NCI-H2196 treated with DMSO at 0.1 percent for 48 hours (cell line): ENCODE measurements at regions not wholly inside any gene's neighbourhood (a gene's known extent, or its start where the extent isn't known, plus 50 kb on each side); places are given as distances from the start of the nearest gene placed in this dataset.
"Not testable (repeated sequence)": the region's sequence is repeated elsewhere in the genome, so short reads cannot be mapped to it uniquely, and the experiment has no call there.

ENCODE experiments used
- DNase-seq: peaks from one replicate; lab custom pipeline; 2025; ENCODE audit not compliant: unreplicated experiment; lab: John Stamatoyannopoulos, UW

DNA sequence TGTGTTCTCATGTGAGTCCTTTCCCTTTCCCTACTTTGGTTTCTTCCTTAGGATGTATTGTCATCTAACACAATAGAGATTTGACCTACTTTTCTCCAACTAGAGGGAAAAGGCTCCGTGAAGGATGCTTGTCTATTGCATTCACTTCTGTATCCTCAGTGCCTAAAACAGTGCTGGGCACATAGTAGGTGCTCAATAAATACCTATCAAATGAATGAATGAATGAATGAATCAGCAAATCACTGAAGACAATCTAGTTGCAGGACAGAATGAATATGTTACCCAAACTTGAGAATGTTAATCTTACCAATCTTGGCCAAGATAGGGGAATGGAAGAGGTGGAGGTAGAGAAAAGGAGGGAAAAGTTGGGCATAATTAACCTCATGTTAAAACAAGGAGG, 131.2 kb upstream of the FOXN2 start:
- no peak for DNase-seq

DNA sequence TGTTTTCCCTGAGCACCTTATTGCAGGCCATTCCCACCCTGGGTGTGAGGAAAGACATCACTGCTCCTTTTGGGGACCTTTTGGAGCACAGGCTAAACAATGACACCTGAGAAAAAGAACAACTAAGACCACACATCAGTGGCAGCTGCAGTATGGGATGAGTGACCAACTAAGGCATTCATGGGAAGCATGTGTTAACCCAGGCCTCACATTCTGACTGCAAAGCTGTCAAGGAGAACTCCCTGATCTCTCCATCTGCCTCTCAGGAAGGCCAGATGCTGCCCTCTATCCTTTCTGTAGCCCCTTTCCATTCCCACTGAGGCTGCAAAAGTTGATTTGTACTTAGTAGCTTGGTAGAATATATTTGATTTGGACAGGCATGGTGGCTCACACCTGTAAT, 130.5 kb upstream of the FOXN2 start:
- DNase-seq, result no peak

DNA sequence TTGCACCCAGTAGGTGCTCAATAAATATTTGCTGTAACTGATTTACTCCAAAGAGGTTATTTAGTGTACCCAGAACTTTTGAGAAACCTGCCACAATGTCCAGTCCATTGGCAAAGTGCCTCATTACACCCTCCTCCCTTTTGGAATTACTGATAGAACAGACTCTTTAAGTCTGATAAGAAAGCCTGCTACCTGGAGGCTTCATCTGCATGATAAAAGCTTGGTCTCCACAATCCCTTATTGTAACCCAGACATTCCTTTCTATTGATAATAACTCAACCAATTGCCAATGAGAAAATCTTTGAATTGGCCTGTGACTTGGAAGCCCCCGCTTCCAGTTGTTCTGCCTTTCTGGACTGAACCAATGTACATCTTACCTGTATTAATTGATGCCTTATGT, 127.0 kb upstream of the FOXN2 start:
- no peak for DNase-seq

DNA sequence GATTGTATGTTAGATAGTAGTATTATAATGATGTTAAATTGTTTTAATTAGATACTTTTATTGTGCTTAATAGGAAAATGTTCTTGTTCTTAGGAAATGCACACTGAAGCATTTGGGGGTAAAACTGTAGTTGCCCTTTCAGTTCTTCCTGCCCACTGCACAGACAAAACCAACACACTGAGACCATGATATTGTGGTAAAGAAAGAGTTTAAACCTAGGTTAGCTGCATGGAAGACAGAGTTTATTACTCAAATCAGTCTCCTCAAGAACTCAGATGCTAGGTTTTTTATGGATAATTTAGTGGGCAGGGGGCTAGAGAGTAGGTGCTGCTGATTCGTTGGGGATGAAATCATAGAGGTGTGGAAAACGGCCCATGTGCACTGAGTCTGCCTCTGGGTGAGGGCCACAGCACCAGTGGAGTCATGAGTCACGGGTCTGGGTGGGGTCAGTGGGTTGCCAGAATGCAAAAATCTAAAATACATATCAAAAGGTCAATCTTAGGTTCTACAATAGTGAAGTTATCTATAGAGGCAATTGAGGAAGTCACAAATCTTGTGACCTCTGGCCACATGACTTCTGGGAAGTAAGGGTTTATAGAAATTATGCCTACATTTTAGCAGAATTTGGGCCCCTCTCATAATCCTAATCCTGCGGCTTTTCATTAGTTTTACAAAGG, 124.8 kb upstream of the FOXN2 start:
- no peak for DNase-seq

DNA sequence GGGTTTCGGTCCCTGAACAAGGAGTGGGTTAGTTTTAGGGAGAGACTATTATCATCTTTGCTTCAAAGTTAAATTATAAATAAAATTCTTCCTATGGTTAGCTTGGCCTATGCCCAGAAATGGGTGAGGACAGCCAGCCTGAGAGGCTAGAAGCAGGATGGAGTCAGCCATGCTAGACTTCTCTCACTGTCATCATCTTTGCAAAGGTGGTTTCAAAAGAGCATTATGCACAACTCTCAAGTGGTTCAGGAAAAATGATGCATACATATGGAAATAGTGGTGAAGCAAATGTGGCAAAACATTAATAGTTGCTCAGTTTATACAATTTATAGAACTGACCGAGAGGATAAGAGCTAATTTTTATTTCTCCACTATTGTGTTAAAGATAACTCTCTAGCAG, 124.3 kb upstream of the FOXN2 start:
- DNase-seq, result no peak

DNA sequence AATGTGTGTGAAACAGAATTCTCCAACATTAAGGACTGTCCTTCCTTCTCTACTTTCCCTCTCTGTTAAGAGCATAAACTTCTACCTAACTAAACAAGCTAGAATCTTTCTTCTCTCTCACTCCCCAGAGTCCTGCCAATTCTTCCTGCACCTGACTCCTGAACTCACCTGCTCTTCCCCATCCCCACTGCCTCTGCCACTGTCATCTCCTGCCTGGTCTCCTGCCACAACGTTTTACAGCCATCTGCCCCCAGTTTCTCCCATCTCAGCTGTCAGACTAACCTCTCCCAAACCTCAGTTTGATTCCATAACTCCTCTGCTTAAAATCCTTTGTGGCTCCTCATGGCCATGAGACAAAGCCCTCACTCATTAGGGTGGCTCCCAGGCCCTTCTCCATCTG, 119.8 kb upstream of the FOXN2 start:
- no peak for DNase-seq

DNA sequence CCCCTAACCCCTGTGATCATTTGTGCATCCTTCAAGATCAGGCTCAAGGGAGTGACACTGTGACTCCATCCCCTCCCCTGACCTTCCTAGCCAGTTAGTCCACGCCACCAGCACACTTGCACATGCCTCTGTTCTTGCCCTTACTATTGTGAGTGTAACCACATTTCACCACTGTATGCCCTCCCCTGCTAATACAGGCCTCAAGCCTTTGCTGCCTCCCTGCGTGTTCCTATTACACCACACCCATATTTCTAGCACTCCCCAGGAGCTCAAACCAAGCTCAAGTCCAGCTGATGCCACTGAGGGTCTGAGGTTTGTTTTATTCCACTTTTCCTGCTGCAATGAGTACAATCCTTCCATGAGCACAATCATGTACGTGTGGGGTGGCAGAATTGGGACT, 119.3 kb upstream of the FOXN2 start:
- DNase-seq, result no peak

DNA sequence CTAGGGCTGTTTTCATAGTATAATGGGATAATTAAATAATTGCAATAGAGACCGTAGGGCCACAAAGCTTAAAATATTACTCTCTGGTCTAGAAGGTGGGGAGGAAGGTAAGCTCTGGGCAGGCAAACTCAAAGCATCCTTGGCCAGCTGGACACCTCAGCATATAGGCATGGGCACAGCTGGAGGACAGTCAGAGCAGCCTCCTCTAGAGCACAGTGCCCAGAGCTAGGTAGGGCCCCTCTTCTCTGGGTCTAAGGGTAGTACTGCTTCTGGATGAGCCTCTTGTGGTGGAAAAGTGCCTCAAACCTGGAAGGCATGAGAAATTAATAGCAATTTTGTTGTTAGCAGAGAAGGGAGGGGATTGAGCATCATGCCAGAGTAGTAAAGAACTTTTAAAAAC, 116.9 kb upstream of the FOXN2 start:
- DNase-seq, result no peak

DNA sequence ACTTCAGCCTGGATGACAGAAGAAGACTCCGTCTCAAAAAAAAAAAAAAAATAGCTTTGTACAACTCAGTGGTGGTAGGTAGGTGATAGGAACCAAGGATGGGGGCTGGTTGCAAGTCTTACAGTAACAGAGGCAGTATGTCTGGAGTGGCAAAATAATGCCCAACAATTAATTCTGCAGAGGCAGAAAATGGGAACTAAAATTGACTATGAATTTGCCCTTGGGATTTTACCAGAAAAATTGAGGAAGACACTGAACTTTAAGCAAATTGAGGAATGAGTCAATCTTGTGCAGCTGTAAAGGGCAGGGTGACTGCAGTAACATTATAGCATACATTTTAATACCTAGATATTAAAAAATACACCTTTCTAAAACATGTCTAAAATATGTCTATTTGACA, 116.1 kb upstream of the FOXN2 start:
- DNase-seq, result no peak

DNA sequence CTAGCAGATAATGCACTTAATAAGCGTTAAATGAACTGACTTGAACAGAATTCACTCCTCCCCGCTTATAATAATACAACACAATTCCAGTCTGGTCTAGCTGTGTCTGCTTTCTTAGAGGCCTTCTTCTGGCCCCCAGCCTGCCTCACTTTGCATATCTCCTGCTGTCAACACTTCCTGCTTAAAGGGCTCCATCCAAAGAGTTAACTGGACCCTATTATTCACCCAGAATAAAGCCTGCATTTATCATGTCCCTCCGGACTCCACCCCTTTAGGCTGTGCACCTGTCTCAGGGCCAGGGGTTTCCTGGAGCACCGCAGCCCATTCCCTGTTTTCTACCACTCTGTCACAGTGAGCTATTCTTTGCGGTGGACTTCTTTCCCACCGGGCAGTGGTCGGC, 115.4 kb upstream of the FOXN2 start:
- no peak for DNase-seq

DNA sequence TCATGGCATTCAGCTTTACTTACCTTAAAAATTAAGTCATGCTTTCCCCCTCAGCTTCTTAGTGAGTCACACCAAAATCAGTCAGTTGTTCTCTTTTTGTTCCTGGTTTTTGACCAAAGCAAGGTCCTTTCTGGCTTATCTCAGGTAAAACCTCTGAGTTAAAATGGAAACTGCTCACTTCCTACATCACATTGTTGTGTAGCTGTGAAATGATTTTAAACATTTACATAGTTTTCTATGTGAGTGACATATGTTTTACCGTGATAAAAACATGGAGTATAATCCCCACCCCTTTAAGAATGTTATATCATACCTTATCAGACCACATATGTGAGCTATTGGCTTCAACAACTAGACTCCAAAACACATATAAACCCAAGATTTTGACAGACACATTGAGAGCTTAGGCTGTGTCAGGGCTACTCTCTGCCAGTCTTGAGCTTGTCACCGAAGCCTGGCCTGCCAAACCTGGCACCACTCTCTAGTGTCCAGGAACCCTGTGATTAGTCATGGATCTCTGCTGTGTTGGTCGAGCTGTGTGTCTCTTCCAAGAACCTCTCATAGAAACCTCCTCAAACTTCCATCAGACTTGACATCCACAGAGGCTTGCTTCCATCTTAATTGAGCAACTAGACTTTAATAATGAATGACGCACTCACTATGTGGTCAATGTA, 113.7 kb upstream of the FOXN2 start:
- DNase-seq, result no peak

DNA sequence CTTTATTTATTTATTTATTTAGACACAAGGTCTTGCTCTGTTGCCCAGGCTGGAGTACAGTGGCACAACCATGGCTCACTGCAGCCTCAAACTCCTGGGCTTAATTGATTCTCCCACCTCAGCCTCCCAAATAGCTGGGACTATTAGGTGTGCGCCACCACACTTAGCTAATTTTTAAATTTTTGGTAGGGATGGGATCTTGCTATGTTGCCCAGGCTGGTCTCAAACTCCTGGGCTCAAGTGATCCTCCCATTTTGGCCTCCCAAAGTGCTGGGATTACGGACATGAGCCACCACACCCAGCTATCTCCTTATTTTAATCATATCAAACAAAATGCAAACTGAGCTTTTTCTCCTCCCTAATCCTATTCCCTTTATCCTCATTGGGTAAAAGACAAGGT, 113.0 kb upstream of the FOXN2 start:
- DNase-seq, result not testable (repeated sequence)

DNA sequence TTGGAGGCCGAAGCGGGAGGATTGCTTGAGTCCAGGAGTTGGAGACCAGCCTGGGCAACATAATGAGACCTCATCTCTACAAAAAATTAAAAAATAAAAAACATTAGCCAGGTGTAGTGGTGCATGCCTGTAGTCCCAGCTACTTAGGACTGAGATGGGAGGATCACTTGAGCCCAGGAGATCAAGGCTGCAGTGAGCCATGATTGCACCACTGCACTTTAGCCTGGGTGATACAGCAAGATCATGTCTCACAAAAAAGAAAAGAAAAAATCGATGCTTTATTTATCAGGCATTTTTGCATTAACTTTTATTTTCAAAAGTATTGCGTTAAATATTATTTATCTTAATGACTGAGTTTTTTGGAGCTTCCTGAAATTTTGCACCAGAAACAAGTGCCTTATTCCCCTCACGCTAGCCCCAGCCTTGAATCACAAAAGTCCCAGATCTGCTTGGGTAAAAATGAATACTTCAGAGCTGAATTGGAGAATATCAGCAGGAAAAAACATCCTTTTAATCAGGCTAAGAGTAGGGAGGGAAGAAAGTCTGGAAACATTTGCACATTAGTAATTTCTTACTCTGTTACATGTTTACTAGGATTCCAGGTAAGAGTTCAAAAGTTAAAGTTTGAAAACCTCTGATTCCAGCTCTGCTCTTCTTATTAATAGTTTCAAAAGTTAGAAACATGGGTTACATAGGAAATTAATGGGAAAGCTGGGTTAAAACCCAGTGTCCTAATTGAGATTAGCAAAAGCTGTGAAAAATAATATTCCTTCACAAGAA, 111.4 kb upstream of the FOXN2 start:
- DNase-seq, result no peak

DNA sequence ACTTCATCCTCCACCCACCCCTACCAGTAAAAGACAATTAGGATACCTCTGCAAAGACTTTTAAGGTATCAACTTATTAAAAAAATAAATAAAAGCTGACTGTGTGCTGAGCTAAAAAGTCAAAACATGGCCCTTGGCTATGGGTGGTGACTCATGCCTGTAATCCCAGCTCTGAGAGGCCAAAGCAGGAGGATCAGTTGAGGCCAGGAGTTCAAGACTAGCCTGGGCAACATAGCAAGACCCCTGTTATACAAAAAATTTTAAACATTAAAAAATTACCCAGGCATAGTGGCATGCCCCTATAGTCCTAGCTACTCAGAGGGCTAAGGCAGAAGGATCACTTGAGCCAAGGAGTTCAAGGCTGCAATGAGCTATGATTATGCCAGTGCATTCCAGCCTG, 110.8 kb upstream of the FOXN2 start:
- DNase-seq, result no peak

DNA sequence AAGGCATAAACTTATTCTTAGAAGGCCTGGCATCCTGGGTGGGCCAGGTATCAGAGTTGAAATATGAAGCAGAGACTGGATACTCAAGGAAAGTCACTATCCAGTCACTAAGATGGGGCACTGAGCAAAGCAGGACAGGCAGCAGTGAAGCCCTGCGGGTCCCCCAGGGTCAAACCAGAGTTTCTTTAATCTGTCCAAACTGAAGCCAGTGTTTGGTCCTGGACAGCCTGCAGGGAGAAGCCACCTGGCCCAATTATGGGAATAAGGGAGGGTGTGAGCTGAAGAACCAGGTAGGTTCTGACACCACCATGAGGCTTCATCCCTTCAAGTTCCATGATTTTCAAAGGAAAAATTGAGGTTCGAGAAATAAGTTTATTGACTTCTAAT, 109.7 kb upstream of the FOXN2 start:
- DNase-seq, result no peak

DNA sequence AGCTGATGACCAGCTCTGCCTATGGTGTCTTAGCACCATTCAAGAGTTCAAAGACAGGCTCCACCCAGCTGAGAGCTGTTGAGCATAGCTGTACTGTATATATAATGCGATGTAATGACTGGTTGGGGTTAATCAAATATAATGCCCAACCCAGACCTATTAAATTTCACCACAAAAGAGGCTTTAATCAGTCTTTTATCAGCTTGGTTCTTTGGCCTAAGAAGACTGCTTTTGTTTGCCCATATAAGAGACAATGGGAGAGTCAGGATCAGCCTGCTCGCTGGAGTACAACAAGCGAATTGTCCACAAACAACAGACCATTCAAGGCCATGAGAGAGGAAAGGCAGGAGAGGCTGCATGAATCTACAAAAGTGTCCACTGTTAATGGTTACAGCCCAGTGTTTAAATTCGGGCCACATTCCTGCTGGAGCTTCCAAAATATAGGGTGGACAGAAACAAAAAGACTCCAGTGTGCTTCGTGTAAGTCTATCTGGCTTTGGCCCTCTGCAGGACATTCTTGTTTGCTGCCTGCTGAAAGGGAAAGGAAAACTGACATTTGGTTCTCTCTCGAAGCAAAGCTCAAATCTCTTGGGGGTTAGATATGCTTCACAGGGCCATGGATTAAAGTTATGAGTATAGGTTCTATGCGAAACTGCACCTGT, 109.2 kb upstream of the FOXN2 start:
- no peak for DNase-seq

DNA sequence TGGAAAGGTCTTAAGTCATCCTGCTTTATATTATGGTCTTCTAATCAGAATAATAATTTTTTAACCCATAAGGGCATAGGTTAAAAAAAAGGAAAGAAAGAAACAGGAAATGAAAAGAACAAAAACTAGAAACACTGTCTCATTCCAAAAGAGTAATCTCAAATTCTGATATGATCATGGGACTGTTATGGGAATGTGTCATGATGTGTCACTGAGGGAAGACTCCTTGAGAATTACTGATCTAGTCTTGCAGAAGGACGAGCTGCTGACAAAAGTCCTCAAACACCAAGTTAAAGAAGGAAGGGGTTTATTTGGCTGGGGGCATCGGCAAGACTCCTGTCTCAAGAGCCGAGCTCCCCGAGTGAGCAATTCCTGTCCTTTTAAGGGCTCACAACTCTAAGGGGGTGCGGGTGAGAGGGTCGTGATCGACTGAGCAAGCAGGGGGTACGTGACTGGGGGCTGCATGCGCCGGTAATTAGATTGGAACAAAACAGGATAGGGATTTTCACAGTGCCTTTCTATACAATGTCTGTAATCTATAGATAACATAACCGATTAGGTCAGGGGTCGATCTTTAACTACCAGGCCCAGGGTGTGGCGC, 108.3 kb upstream of the FOXN2 start:
- DNase-seq, result not testable (repeated sequence)

DNA sequence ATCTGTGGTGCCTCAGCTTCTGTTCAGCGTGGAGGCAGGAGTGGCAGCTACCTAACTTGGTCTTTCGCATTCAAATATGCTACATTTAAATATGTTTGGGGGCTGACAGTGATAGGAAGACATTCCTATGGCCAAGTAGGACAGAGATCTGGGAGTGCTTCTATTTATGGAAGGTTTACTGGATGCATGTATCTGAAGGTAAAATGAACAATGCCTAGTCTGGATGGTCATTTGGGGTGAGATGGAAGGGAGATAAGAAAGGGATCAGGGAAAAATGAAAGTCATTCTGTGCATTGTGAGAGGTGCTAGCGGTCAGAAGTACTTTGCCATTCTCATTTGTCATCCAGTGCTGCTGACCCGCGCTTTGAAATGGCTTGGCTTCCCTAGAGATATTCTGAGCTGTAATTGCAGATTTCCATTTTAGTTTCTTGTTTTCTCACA, 107.3 kb upstream of the FOXN2 start:
- DNase-seq, result no peak

DNA sequence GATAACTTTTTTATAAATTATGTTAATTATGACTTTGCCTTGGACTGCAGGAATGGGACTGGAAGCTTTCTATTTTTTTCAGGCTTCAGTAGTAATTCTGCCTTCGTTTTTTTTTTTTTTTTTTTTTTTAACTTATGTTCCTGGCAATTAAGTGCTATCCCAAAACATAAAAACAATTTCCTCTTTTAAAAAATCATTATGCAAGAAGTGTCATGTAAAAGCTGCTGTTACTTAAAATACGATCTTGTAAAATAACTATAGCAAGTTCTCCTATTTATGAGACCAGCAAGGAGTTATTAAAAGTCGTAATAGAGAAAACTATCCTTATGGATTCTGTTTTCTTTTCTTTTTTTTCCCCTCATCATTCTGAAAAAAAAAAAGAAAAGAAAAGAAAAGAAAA, 106.6 kb upstream of the FOXN2 start:
- no peak for DNase-seq

DNA sequence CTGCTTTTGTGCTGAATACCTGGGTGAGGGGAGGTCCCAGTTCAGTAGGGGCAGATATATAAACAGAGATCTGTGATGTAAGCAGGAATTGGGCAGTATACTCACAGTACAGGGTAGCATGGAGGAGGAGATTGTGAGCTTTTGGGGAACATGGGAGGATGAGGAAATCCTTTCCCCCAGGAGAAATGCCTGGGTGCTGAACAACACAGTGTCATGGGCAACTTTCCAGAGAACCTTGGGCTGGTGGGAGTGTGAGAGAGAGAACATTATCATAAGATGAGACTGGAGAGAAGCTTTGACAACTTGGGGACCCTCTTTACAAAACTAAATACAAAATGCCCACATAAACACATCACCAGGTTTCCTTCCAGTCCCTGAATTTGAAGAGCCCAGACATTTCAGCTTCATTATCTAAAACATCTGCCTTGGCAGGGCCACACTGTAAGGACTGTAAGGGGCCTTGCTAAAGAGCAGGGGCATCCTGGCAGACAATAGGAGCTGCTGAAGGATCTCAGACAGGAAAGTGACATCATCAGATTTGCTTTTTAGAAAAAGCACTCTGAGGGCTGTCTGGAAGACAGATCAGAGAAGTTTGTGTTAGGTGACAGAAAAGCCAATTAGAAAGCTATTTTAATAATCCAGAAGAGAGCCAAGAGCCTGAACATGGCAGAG, 105.1 kb upstream of the FOXN2 start:
- DNase-seq, result no peak

DNA sequence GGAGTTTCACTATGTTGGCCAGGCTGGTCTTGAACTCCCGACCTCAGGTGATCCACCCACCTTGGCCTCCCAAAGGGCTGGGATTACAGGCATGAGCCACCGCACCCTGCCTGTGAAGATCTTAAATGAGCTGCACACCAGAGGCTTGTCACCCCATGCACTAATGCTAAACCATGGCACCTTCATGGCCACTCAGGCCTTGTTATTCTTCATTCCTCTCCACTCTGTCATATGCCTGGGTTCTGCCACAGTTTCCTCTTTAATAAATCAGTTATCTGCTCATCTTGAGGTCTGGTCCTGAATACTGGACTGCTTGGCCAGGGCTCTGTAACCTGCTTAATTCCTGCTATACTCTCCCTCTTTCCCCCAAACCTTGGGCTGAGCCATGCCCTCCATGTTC, 104.3 kb upstream of the FOXN2 start:
- DNase-seq, result no peak
